ENCODE measurements at regions not wholly inside any gene's neighbourhood (a gene's known extent, or its start where the extent isn't known, plus 50 kb on each side); places are given as distances from the start of the nearest gene placed in this dataset.

- TF ChIP-seq CTCF (IDR thresholded peaks at IDR 0.05), result no peak
- no peak for TF ChIP-seq POLR2A (IDR thresholded peaks at IDR 0.05)
Observed at GRCh38 chr1:55472115-55472514, 257.0 kb upstream of the USP24 start.
